GM19372 (cell line): ENCODE measurements at regions not wholly inside any gene's neighbourhood (a gene's known extent, or its start where the extent isn't known, plus 50 kb on each side); places are given as distances from the start of the nearest gene placed in this dataset.
"Not testable (repeated sequence)": the region's sequence is repeated elsewhere in the genome, so short reads cannot be mapped to it uniquely, and the experiment has no call there.

Experiments
- ATAC-seq: cut with Tn5 transposase; IDR thresholded peaks from one replicate; pipeline ENCODE4 v1.9.1; 2021; ENCODE audit warnings: mild to moderate bottlenecking, low read depth, moderate library complexity; ENCODE audit not compliant: unreplicated experiment

GRCh38 chr2:142416996-142417395 lies 286.2 kb upstream of the LRP1B start:
- no peak for ATAC-seq

GRCh38 chr2:142415461-142415860 lies 284.6 kb upstream of the LRP1B start:
- no peak for ATAC-seq

- ATAC-seq = no peak
These were observed 267.4 kb upstream of the LRP1B start for GRCh38 chr2:142398212-142398611.

GRCh38 chr2:142395291-142395690 lies 264.5 kb upstream of the LRP1B start:
- ATAC-seq = no peak

GRCh38 chr2:142380372-142380771 lies 249.6 kb upstream of the LRP1B start:
- no peak for ATAC-seq

- ATAC-seq = not testable (repeated sequence)
These were observed 231.3 kb upstream of the LRP1B start for GRCh38 chr2:142362069-142362468.

GRCh38 chr2:142347751-142348150 lies 216.9 kb upstream of the LRP1B start:
- ATAC-seq = no peak

GRCh38 chr2:142339261-142339660 lies 208.4 kb upstream of the LRP1B start:
- no peak for ATAC-seq

GRCh38 chr2:142332196-142332595 lies 201.4 kb upstream of the LRP1B start:
- ATAC-seq = no peak

GRCh38 chr2:142330458-142330857 lies 199.6 kb upstream of the LRP1B start:
- ATAC-seq = no peak

GRCh38 chr2:142325870-142326269 lies 195.1 kb upstream of the LRP1B start:
- ATAC-seq = no peak

GRCh38 chr2:142323206-142323605 lies 192.4 kb upstream of the LRP1B start:
- ATAC-seq = no peak

- no peak for ATAC-seq
These were observed 191.0 kb upstream of the LRP1B start for GRCh38 chr2:142321706-142322280.

GRCh38 chr2:142320067-142320466 lies 189.3 kb upstream of the LRP1B start:
- no peak for ATAC-seq

- ATAC-seq = no peak
These were observed 185.2 kb upstream of the LRP1B start for GRCh38 chr2:142316049-142316448.

GRCh38 chr2:142315346-142315745 lies 184.5 kb upstream of the LRP1B start:
- no peak for ATAC-seq

GRCh38 chr2:142314164-142314563 lies 183.3 kb upstream of the LRP1B start:
- ATAC-seq = no peak

- no peak for ATAC-seq
These were observed 179.7 kb upstream of the LRP1B start for GRCh38 chr2:142310530-142310929.

GRCh38 chr2:142308744-142309143 lies 177.9 kb upstream of the LRP1B start:
- ATAC-seq = no peak

GRCh38 chr2:142307616-142308115 lies 176.8 kb upstream of the LRP1B start:
- ATAC-seq = no peak

GRCh38 chr2:142307086-142307485 lies 176.3 kb upstream of the LRP1B start:
- ATAC-seq = no peak

GRCh38 chr2:142306131-142306530 lies 175.3 kb upstream of the LRP1B start:
- ATAC-seq = no peak

GRCh38 chr2:142300517-142300916 lies 169.7 kb upstream of the LRP1B start:
- no peak for ATAC-seq
